ENCODE measurements at regions not wholly inside any gene's neighbourhood (a gene's known extent, or its start where the extent isn't known, plus 50 kb on each side); places are given as distances from the start of the nearest gene placed in this dataset.

DNA sequence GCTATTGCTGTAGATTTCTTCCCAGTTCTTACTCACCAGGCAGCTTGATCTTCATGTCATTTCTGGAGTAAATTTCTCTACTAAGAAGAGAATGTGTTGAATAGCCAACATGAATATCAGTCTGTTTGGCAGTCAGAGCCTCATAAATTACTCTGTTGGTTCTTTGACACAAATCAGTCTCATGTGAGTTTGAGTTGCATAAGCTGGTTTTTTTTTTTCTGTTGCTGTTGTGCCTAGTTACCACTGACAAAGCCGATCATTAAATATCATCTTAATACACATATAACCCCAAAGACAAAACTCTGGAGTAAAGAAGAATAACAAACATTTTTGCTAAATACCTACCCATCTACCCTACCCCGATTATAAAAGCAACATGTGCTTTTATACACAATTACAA lies 240.5 kb upstream of the KCNJ16 start:
- Mint-ChIP-seq H3K27ac (ENCODE audit: unreplicated experiment) (no peak overlapping the region), H3K4me1 (ENCODE audit: unreplicated experiment) (no peaks in the 10 kb centered on the region), H3K9me3 (ENCODE audit: unreplicated experiment) (peaks cover 9% of the 10 kb centered on the region), H3K36me3 (ENCODE audit: unreplicated experiment) (no peaks in the 10 kb centered on the region), H3K4me3 (ENCODE audit: unreplicated experiment) (no peak overlapping the region), H3K27me3 (ENCODE audit: unreplicated experiment) (no peaks in the 10 kb centered on the region)
- DNase-seq (ENCODE audit: extremely low spot score, unreplicated experiment): no peak
- TF ChIP-seq CTCF (IDR thresholded peaks at IDR 0.05): no peak

DNA sequence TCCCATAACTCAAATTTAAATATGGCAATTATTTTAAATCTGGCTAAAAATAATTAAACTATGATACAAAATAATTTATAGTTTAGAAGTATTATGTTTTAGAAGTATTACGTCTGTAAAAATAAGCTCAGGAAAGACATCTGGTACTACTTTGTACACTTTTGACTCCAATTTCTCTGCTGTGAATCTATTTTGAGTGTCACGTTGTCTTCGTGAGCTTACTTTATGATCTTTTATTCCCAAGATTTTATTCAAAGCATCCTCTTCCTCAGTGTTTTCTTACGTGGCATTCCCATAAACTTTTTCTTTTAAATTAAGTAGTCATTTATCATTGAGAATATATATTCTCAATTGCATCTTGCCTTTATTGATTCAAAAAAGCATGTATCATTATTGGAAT lies 223.3 kb upstream of the KCNJ16 start:
- TF ChIP-seq CTCF (IDR thresholded peaks at IDR 0.05): no peak
- Mint-ChIP-seq H3K4me3 (ENCODE audit: unreplicated experiment) (no peak overlapping the region), H3K4me1 (ENCODE audit: unreplicated experiment) (peaks cover 16% of the 10 kb centered on the region), H3K27ac (ENCODE audit: unreplicated experiment) (no peak overlapping the region), H3K27me3 (ENCODE audit: unreplicated experiment) (no peaks in the 10 kb centered on the region), H3K36me3 (ENCODE audit: unreplicated experiment) (no peaks in the 10 kb centered on the region), H3K9me3 (ENCODE audit: unreplicated experiment) (peaks cover 17% of the 10 kb centered on the region)
- no peak for DNase-seq (ENCODE audit: extremely low spot score, unreplicated experiment)

DNA sequence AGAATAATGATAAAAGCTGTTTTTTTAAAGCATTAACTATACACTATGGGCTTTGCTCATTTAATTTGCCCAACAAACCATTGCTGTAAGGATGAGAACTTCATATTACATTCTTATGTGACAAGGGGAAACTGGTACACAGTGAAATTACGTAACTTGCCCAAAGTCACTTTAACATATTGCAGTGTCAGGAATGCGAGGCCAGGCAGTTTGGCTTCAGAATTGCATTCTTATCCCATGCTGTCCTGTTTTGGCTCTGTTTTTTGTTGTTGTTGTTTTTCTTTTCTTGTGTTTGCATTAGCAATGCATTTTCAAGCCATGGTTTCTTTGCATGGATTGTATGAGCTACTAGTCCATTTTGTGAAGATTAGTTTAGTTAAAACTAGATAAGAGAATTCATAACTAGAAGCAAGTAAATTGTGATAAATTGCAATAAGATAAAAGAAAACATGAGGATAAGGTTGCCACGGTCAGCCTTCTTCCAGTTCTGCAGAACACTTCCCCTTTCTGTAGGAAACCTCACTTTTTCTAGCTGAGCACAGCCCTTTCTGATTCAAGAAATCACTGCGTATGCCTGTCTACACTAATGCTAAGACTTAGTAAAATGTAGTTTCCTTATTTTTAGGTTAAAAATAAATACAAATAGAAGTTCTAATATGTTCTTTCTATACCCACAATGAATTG lies 221.3 kb upstream of the KCNJ16 start:
- peaks cover 33% of the 10 kb centered on the region for H3K9me3 Mint-ChIP-seq (ENCODE audit: unreplicated experiment)
- TF ChIP-seq CTCF (IDR thresholded peaks at IDR 0.05): no peak
- no peak overlapping the region for H3K27ac Mint-ChIP-seq (ENCODE audit: unreplicated experiment)
- peaks cover 16% of the 10 kb centered on the region for H3K4me1 Mint-ChIP-seq (ENCODE audit: unreplicated experiment)
- H3K4me3 Mint-ChIP-seq (ENCODE audit: unreplicated experiment): no peak overlapping the region
- peaks cover 6% of the 10 kb centered on the region for H3K36me3 Mint-ChIP-seq (ENCODE audit: unreplicated experiment)
- no peaks in the 10 kb centered on the region for H3K27me3 Mint-ChIP-seq (ENCODE audit: unreplicated experiment)
- no peak for DNase-seq (ENCODE audit: extremely low spot score, unreplicated experiment)

GRCh38 chr17:69854225-69854780 lies 220.7 kb upstream of the KCNJ16 start:
- Mint-ChIP-seq H3K4me3 (ENCODE audit: unreplicated experiment) (no peak overlapping the region), H3K36me3 (ENCODE audit: unreplicated experiment) (peaks cover 8% of the 10 kb centered on the region), H3K27ac (ENCODE audit: unreplicated experiment) (no peak overlapping the region), H3K27me3 (ENCODE audit: unreplicated experiment) (no peaks in the 10 kb centered on the region), H3K9me3 (ENCODE audit: unreplicated experiment) (peaks cover 37% of the 10 kb centered on the region), H3K4me1 (ENCODE audit: unreplicated experiment) (peaks cover 16% of the 10 kb centered on the region)
- no peak for DNase-seq (ENCODE audit: extremely low spot score, unreplicated experiment)
- no peak for TF ChIP-seq CTCF (IDR thresholded peaks at IDR 0.05)

- no peak for DNase-seq (ENCODE audit: extremely low spot score, unreplicated experiment)
- Mint-ChIP-seq H3K27me3 (ENCODE audit: unreplicated experiment) (no peaks in the 10 kb centered on the region), H3K4me1 (ENCODE audit: unreplicated experiment) (peaks cover 16% of the 10 kb centered on the region), H3K4me3 (ENCODE audit: unreplicated experiment) (no peak overlapping the region), H3K27ac (ENCODE audit: unreplicated experiment) (no peak overlapping the region), H3K9me3 (ENCODE audit: unreplicated experiment) (peaks cover 35% of the 10 kb centered on the region), H3K36me3 (ENCODE audit: unreplicated experiment) (peaks cover 8% of the 10 kb centered on the region)
- no peak for TF ChIP-seq CTCF (IDR thresholded peaks at IDR 0.05)
These were observed 218.1 kb upstream of the KCNJ16 start for GRCh38 chr17:69856946-69857345.

All from osteocyte (in vitro differentiated cells).